NB4 (cell line): ENCODE measurements at regions not wholly inside any gene's neighbourhood (a gene's known extent, or its start where the extent isn't known, plus 50 kb on each side); places are given as distances from the start of the nearest gene placed in this dataset.

Source experiments
- CTCF ChIP-seq: IDR thresholded peaks from one replicate; pipeline ENCODE4 v1.5.1; 2012; ENCODE audit warnings: low read depth, low read length
- POLR2A ChIP-seq: IDR thresholded peaks from 2 replicates; pipeline ENCODE4 v1.6.1; 2011; ENCODE audit warnings: mild to moderate bottlenecking; ENCODE audit not compliant: insufficient read length; ENCODE audit errors: extremely low read depth

GRCh38 chr4:110867981-110868720 is 245.3 kb upstream of the PITX2 start:
- TF ChIP-seq CTCF (no peak), POLR2A (no peak)
